ENCODE measurements at regions not wholly inside any gene's neighbourhood (a gene's known extent, or its start where the extent isn't known, plus 50 kb on each side); places are given as distances from the start of the nearest gene placed in this dataset.

GRCh38 chr20:12699374-12700228, 309.2 kb upstream of the SPTLC3 start:
- TF ChIP-seq CTCF (IDR thresholded peaks at IDR 0.05 in 4 of 5, conservative IDR thresholded peaks at IDR 0.05 in 1 of 5): no peak
- TF ChIP-seq POLR2A (IDR thresholded peaks at IDR 0.05): no peak
